Glutamatergic neuron (in vitro differentiated cells): ENCODE measurements at regions not wholly inside any gene's neighbourhood (a gene's known extent, or its start where the extent isn't known, plus 50 kb on each side); places are given as distances from the start of the nearest gene placed in this dataset.

Experiments used
- DNase-seq: peaks from one replicate; pipeline ENCODE4 v3.0.0; 2022
- H3K27ac Mint-ChIP-seq: one replicate; pipeline ENCODE4 v1.8.0; 2020; ENCODE audit warnings: mild to moderate bottlenecking, mixed read lengths, inconsistent platforms; ENCODE audit not compliant: unreplicated experiment
- H3K27me3 Mint-ChIP-seq: one replicate; pipeline ENCODE4 v1.8.0; 2020; ENCODE audit warnings: mild to moderate bottlenecking, moderate library complexity, mixed read lengths, inconsistent platforms; ENCODE audit not compliant: unreplicated experiment
- H3K36me3 Mint-ChIP-seq: one replicate; pipeline ENCODE4 v1.8.0; 2020; ENCODE audit warnings: mild to moderate bottlenecking, mixed read lengths, inconsistent platforms; ENCODE audit not compliant: unreplicated experiment
- H3K4me1 Mint-ChIP-seq: one replicate; pipeline ENCODE4 v1.8.0; 2020; ENCODE audit warnings: mild to moderate bottlenecking, low read depth, mixed read lengths, inconsistent platforms; ENCODE audit not compliant: unreplicated experiment
- H3K4me3 Mint-ChIP-seq: one replicate; pipeline ENCODE4 v1.8.0; 2020; ENCODE audit warnings: mild to moderate bottlenecking, mixed read lengths, inconsistent platforms; ENCODE audit not compliant: unreplicated experiment
- H3K9me3 Mint-ChIP-seq: one replicate; pipeline ENCODE4 v1.8.0; 2020; ENCODE audit warnings: mild to moderate bottlenecking, moderate library complexity, mixed read lengths, inconsistent platforms; ENCODE audit not compliant: unreplicated experiment
- CTCF ChIP-seq: fragments of 200-600 bp; sonication (generic); IDR thresholded peaks from one replicate; pipeline ENCODE4 v1.5.0; 2021; ENCODE audit not compliant: partially characterized antibody, unreplicated experiment

GRCh38 chr5:87754009-87754757 is 341.5 kb upstream of the CCNH start:
- Mint-ChIP-seq H3K27ac (no peak overlapping the region), H3K9me3 (no peaks in the 10 kb centered on the region), H3K4me3 (no peak overlapping the region), H3K36me3 (no peaks in the 10 kb centered on the region), H3K4me1 (no peaks in the 10 kb centered on the region), H3K27me3 (no peaks in the 10 kb centered on the region)
- DNase-seq = no peak
- no peak for TF ChIP-seq CTCF

GRCh38 chr5:87752362-87752761 is 339.6 kb upstream of the CCNH start:
- no peaks in the 10 kb centered on the region for H3K9me3 Mint-ChIP-seq
- no peaks in the 10 kb centered on the region for H3K27me3 Mint-ChIP-seq
- no peaks in the 10 kb centered on the region for H3K36me3 Mint-ChIP-seq
- H3K27ac Mint-ChIP-seq = no peak overlapping the region
- TF ChIP-seq CTCF = no peak
- H3K4me1 Mint-ChIP-seq = no peaks in the 10 kb centered on the region
- no peak overlapping the region for H3K4me3 Mint-ChIP-seq
- DNase-seq = no peak

- Mint-ChIP-seq H3K4me1 (no peaks in the 10 kb centered on the region), H3K4me3 (no peak overlapping the region), H3K9me3 (no peaks in the 10 kb centered on the region), H3K36me3 (no peaks in the 10 kb centered on the region), H3K27ac (no peak overlapping the region), H3K27me3 (no peaks in the 10 kb centered on the region)
- DNase-seq = no peak
- TF ChIP-seq CTCF = no peak
Observed at GRCh38 chr5:87751824-87752223, 339.1 kb upstream of the CCNH start.

- TF ChIP-seq CTCF = no peak
- Mint-ChIP-seq H3K4me3 (no peak overlapping the region), H3K27ac (no peak overlapping the region), H3K9me3 (no peaks in the 10 kb centered on the region), H3K27me3 (no peaks in the 10 kb centered on the region), H3K4me1 (no peaks in the 10 kb centered on the region), H3K36me3 (no peaks in the 10 kb centered on the region)
- DNase-seq = no peak
Observed at GRCh38 chr5:87746891-87747377, 334.2 kb upstream of the CCNH start.

GRCh38 chr5:87746341-87746740 is 333.6 kb upstream of the CCNH start:
- no peak overlapping the region for H3K27ac Mint-ChIP-seq
- no peak overlapping the region for H3K4me3 Mint-ChIP-seq
- no peaks in the 10 kb centered on the region for H3K27me3 Mint-ChIP-seq
- no peaks in the 10 kb centered on the region for H3K36me3 Mint-ChIP-seq
- H3K4me1 Mint-ChIP-seq = no peaks in the 10 kb centered on the region
- no peaks in the 10 kb centered on the region for H3K9me3 Mint-ChIP-seq
- DNase-seq = no peak
- TF ChIP-seq CTCF = no peak
